K562 (cell line): ENCODE measurements at regions not wholly inside any gene's neighbourhood (a gene's known extent, or its start where the extent isn't known, plus 50 kb on each side); places are given as distances from the start of the nearest gene placed in this dataset.

Source experiments
- ATAC-seq: fragments of 200-7000 bp; cut with Tn5 transposase; 3 replicates; pipeline ENCODE4 v1.9.1; 2020; ENCODE audit warnings: moderate library complexity
- BruUV-seq: library from RNA; stranded (reverse); fragments of 400-500 nt; replicated peaks from 2 replicates; lab custom pipeline; 2021; lab: Mats Ljungman, UMichigan
- CTCF ChIA-PET: fragments of 300-600 bp; formaldehyde crosslinking; extraction: SDS; loops from one replicate; lab custom pipeline; 2021; ENCODE audit warnings: low intra/inter-chr PET ratio; lab: Yijun Ruan, JAX
- POLR2A ChIA-PET: fragments of 300-600, 350-650 bp; sonication (Branson Sonifier 250); formaldehyde crosslinking; extraction: SDS; loops from one replicate; lab custom pipeline; 2021; ENCODE audit warnings: antibody characterized with exemption, inconsistent platforms; lab: Yijun Ruan, JAX
- DNase-seq, 4 experiments: peaks; one replicate each; pipeline versions ENCODE4 v3.0.0 to v3.0.0-alpha.2; 2011 to 2018; ENCODE audit warnings: low spot score in 3 of 4, mixed read lengths in 3 of 4; ENCODE audit errors: extremely low read depth in 1 of 4
- FAIRE-seq: peaks from 2 replicates; lab custom pipeline; 2011; peaks lifted over from hg19 to GRCh38; lab: Jason Lieb, UNC
- H2AFZ ChIP-seq: 2 replicates; pipeline ENCODE4 v1.6.0; 2011; ENCODE audit warnings: low read depth, low read length, control low read depth, inconsistent platforms
- H3K27ac ChIP-seq: fragments of 200-600 bp; 3 replicates; pipeline ENCODE4 v1.8.0; 2011; ENCODE audit warnings: low read depth, mild to moderate bottlenecking, control low read depth, inconsistent platforms, low read length, moderate library complexity, mixed read lengths; ENCODE audit errors: extremely low read depth
- H3K27me3 ChIP-seq, 2 experiments: fragments of 300-600 bp in 1 of 2; 2 replicates in 1 of 2; 3 replicates in 1 of 2; pipeline versions ENCODE4 v1.6.0 to v1.8.0; 2011; ENCODE audit warnings: inconsistent platforms in 2 of 2, low read length in 2 of 2, mild to moderate bottlenecking in 1 of 2, mixed read lengths in 1 of 2, moderate library complexity in 1 of 2; ENCODE audit not compliant: control insufficient read depth in 2 of 2, insufficient read depth in 2 of 2
- H3K36me3 ChIP-seq: fragments of 300-600 bp; 3 replicates; pipeline ENCODE4 v1.8.0; 2011; ENCODE audit warnings: mild to moderate bottlenecking, low read length, inconsistent platforms; ENCODE audit not compliant: control insufficient read depth, insufficient read depth
- H3K4me1 ChIP-seq, 2 experiments: fragments of 200-600 bp in 1 of 2; replicated peaks in 1 of 2; 2 replicates in 1 of 2; 3 replicates in 1 of 2; pipeline versions ENCODE4 v1.5.1 to v1.8.0; 2011; ENCODE audit warnings: inconsistent platforms in 2 of 2, low read length in 2 of 2, mild to moderate bottlenecking in 1 of 2, mixed read lengths in 1 of 2, moderate library complexity in 1 of 2; ENCODE audit not compliant: control insufficient read depth in 2 of 2, insufficient read depth in 2 of 2
- H3K4me2 ChIP-seq: 2 replicates; pipeline ENCODE4 v1.6.1; 2011; ENCODE audit warnings: low read length, control low read depth, inconsistent platforms, mixed read lengths; ENCODE audit not compliant: insufficient read depth
- H3K4me3 ChIP-seq: fragments of 200-600 bp; sonication (generic), shearing (Covaris generic); 2 replicates; pipeline ENCODE4 v1.5.1; 2016; ENCODE audit warnings: control low read depth, inconsistent platforms
- H3K79me2 ChIP-seq: fragments of 200-600 bp; 3 replicates; pipeline ENCODE4 v1.8.0; 2011; ENCODE audit warnings: low read length, inconsistent platforms; ENCODE audit not compliant: control insufficient read depth, insufficient read depth
- H3K9ac ChIP-seq, 2 experiments: 2 replicates each; pipeline versions ENCODE4 v1.6.0 to v1.6.1; 2011; ENCODE audit warnings: low read depth in 2 of 2, low read length in 2 of 2, control low read depth in 1 of 2, inconsistent platforms in 1 of 2, mild to moderate bottlenecking in 1 of 2, mixed read lengths in 1 of 2; ENCODE audit not compliant: insufficient read depth in 1 of 2
- H3K9me1 ChIP-seq: one replicate; pipeline ENCODE4 v1.6.0; 2011; ENCODE audit warnings: inconsistent platforms, mild to moderate bottlenecking, low read length, moderate library complexity; ENCODE audit not compliant: control insufficient read depth, insufficient read depth
- H3K9me3 ChIP-seq: replicated peaks from 2 replicates; pipeline ENCODE4 v1.5.1; 2011; ENCODE audit warnings: low read depth, low read length, inconsistent platforms; ENCODE audit not compliant: control insufficient read depth, insufficient read depth
- H4K20me1 ChIP-seq: replicated peaks from 2 replicates; pipeline ENCODE4 v1.6.1; 2011; ENCODE audit warnings: low read length, inconsistent platforms, mixed read lengths; ENCODE audit not compliant: control insufficient read depth, insufficient read depth
- ASH1L ChIP-seq: fragments of 450-650 bp; IDR thresholded peaks from 2 replicates; pipeline ENCODE4 v1.6.1; 2018; ENCODE audit warnings: borderline replicate concordance, mild to moderate bottlenecking, low read depth; ENCODE audit not compliant: partially characterized antibody
- CBX2 ChIP-seq: fragments of 200-600 bp; sonication (generic); IDR thresholded peaks from one replicate; pipeline ENCODE4 v1.6.1; 2012; ENCODE audit warnings: mild to moderate bottlenecking, low read length, inconsistent platforms; ENCODE audit not compliant: insufficient read depth, poor library complexity, severe bottlenecking
- CCAR2 ChIP-seq: fragments of 200-400 bp; formaldehyde crosslinking; IDR thresholded peaks from 2 replicates; pipeline ENCODE4 v1.6.1; 2017; ENCODE audit warnings: mild to moderate bottlenecking, low read depth, low read length
- EP300 ChIP-seq: IDR thresholded peaks from 2 replicates; pipeline ENCODE4 v1.6.1; 2012; ENCODE audit warnings: low read length, improper control_type of control experiment
- ETV1 ChIP-seq: fragments of 450-650 bp; conservative IDR thresholded peaks from 2 replicates; pipeline ENCODE4 v1.6.1; 2016; ENCODE audit warnings: missing genetic modification characterization, control low read depth, low read depth, missing compliant biosample characterization
- HLTF ChIP-seq: fragments of 450-650 bp; IDR thresholded peaks from 2 replicates; pipeline ENCODE4 v1.6.1; 2016
- NCOR1 ChIP-seq: fragments of 450-650 bp; IDR thresholded peaks from 2 replicates; pipeline ENCODE4 v1.6.1; 2016; ENCODE audit warnings: mild to moderate bottlenecking, moderate library complexity
- NR2F6 ChIP-seq: fragments of 450-650 bp; formaldehyde crosslinking; IDR thresholded peaks from 2 replicates; pipeline ENCODE4 v1.4.0; 2020; ENCODE audit warnings: mild to moderate bottlenecking
- SREBF1 ChIP-seq: fragments of 150-350 bp; IDR thresholded peaks from 2 replicates; pipeline ENCODE4 v1.6.1; 2014; ENCODE audit warnings: antibody characterized with exemption, low read depth, low read length, borderline replicate concordance
- THRB ChIP-seq: fragments of 450-650 bp; formaldehyde crosslinking; conservative IDR thresholded peaks from 2 replicates; pipeline ENCODE4 v1.4.0; 2022; ENCODE audit warnings: mild to moderate bottlenecking, missing genetic modification characterization
- ZZZ3 ChIP-seq: fragments of 450-650 bp; IDR thresholded peaks from 2 replicates; pipeline ENCODE4 v1.6.1; 2016; ENCODE audit warnings: antibody characterized with exemption, mild to moderate bottlenecking, moderate library complexity
- WGBS: fragments of 100-300 bp; shearing (Covaris generic); methylation state at CpG from one replicate; pipeline ENCODE4 v1.1.6; 2016; ENCODE audit warnings: low coverage, mixed read lengths; ENCODE audit not compliant: insufficient coverage; ENCODE audit errors: missing lambda C conversion rate; 5-methylcytosine and 5-hydroxymethylcytosine counted together
- in situ Hi-C: fragments of 300-500 bp; cut with MboI; formaldehyde crosslinking; loops from 4 replicates; pipeline ENCODE4 v1.15.0; 2018; ENCODE audit warnings: inconsistent platforms, mixed read lengths
- intact Hi-C: fragments of 100-400 bp; cut with micrococcal nuclease; formaldehyde crosslinking; loops from 2 replicates; pipeline ENCODE4 v1.14.2; 2022

- POLR2A ChIA-PET, result interaction anchor here (0.6 kb wide), 1 partner anchor 274 kb away, joined by 3 read pairs; no protein-coding TSS in a partner anchor
- FAIRE-seq (no peak), DNase-seq (no peak), ATAC-seq (no peak)
- Histone ChIP-seq H3K9me1 (no peaks in the 10 kb centered on the region), H3K27me3 (no peaks in the 10 kb centered on the region; a peak in 1 of 5 replicates), H3K4me2 (no peak overlapping the region), H3K9me3 (no peaks in the 10 kb centered on the region), H3K36me3 (no peaks in the 10 kb centered on the region), H3K27ac (no peak overlapping the region), H4K20me1 (peaks cover 3% of the 10 kb centered on the region; the same call in 1 of the 2 replicates), H3K4me3 (no peak overlapping the region), H3K79me2 (no peaks in the 10 kb centered on the region), H2AFZ (no peak overlapping the region), H3K4me1 (no peaks in the 10 kb centered on the region), H3K9ac (no peak overlapping the region)
- TF ChIP-seq CBX2 (no peak), SREBF1 (no peak), THRB (CRISPR knock-in tag) (no peak), NCOR1 (no peak), EP300 (no peak), NR2F6 (CRISPR knock-in tag) (no peak), ZZZ3 (no peak), HLTF (no peak), CCAR2 (no peak), ASH1L (no peak), ETV1 (tag) (no peak)
- in situ Hi-C loops, result no loop called here
- BruUV-seq, result no TSS peak
- intact Hi-C loops, result no loop called here
- CTCF ChIA-PET, result no interaction called here
- 0% methylated on average over 1 of the region's 1 CpG for WGBS
Observed at GRCh38 chr12:94783862-94784261, 133.5 kb upstream of the TMCC3 start.
